Endothelial cell of umbilical vein (primary cell): ENCODE measurements at regions not wholly inside any gene's neighbourhood (a gene's known extent, or its start where the extent isn't known, plus 50 kb on each side); places are given as distances from the start of the nearest gene placed in this dataset.
"Not testable (repeated sequence)": the region's sequence is repeated elsewhere in the genome, so short reads cannot be mapped to it uniquely, and the experiment has no call there.

ENCODE experiments used
- BruUV-seq: library from RNA; stranded (reverse); fragments of 400-500 nt; replicated peaks from 2 replicates; lab custom pipeline; 2021; lab: Mats Ljungman, UMichigan
- CTCF ChIA-PET: fragments of 300-600, 350-600 bp; sonication (Branson Sonifier 250); formaldehyde crosslinking; loops from one replicate; lab custom pipeline; 2021; ENCODE audit warnings: antibody characterized with exemption, inconsistent platforms; lab: Charles Lee
- POLR2A ChIA-PET: fragments of 300-600, 350-600 bp; sonication (Branson Sonifier 250); formaldehyde crosslinking; loops from one replicate; lab custom pipeline; 2021; ENCODE audit warnings: antibody characterized with exemption, inconsistent platforms; lab: Charles Lee
- DNase-seq: peaks from one replicate; pipeline ENCODE4 v3.0.0-alpha.2; 2011; ENCODE audit warnings: low read depth, low spot score
- FAIRE-seq: peaks from 2 replicates; lab custom pipeline; 2011; peaks lifted over from hg19 to GRCh38; lab: Jason Lieb, UNC
- H2AFZ ChIP-seq: 2 replicates; pipeline ENCODE4 v1.6.0; 2012; ENCODE audit warnings: low read depth, low read length, control low read depth, inconsistent platforms
- H3K27ac ChIP-seq: 2 replicates; pipeline ENCODE4 v1.5.1; 2011; ENCODE audit warnings: low read depth, mild to moderate bottlenecking, control low read depth, low read length, moderate library complexity; ENCODE audit not compliant: insufficient read depth
- H3K27me3 ChIP-seq, 2 experiments: 2 replicates each; pipeline versions ENCODE4 v1.6.0 to v1.6.1; 2011; ENCODE audit warnings: low read length in 2 of 2, mixed read lengths in 1 of 2; ENCODE audit not compliant: control insufficient read depth in 2 of 2, insufficient read depth in 2 of 2
- H3K36me3 ChIP-seq, 2 experiments: 2 replicates in 1 of 2; 3 replicates in 1 of 2; pipeline ENCODE4 v1.5.1; 2011; ENCODE audit warnings: low read length in 2 of 2, mild to moderate bottlenecking in 1 of 2, moderate library complexity in 1 of 2; ENCODE audit not compliant: control insufficient read depth in 2 of 2, insufficient read depth in 2 of 2; ENCODE audit errors: extremely low read depth in 1 of 2
- H3K4me1 ChIP-seq: 3 replicates; pipeline ENCODE4 v1.5.1; 2011; ENCODE audit warnings: mild to moderate bottlenecking, low read length; ENCODE audit not compliant: control insufficient read depth, insufficient read depth; ENCODE audit errors: extremely low read depth
- H3K4me2 ChIP-seq: 2 replicates; pipeline ENCODE4 v1.6.1; 2011; ENCODE audit warnings: low read length, control low read depth, mixed read lengths; ENCODE audit not compliant: insufficient read depth
- H3K4me3 ChIP-seq, 3 experiments: fragments of 200-600 bp in 1 of 3; sonication (generic), shearing (Covaris generic) in 1 of 3; replicated peaks in 1 of 3; 2 replicates each; pipeline ENCODE4 v1.5.1; 2011 to 2016; ENCODE audit warnings: control low read depth in 3 of 3, low read length in 3 of 3, mild to moderate bottlenecking in 2 of 3, inconsistent platforms in 1 of 3, low read depth in 1 of 3, moderate library complexity in 1 of 3; ENCODE audit not compliant: insufficient read depth in 1 of 3
- H3K79me2 ChIP-seq: 2 replicates; pipeline ENCODE4 v1.6.0; 2012; ENCODE audit warnings: low read length, inconsistent platforms; ENCODE audit not compliant: control insufficient read depth, insufficient read depth
- H3K9ac ChIP-seq: replicated peaks from 2 replicates; pipeline ENCODE3; 2011; ENCODE audit warnings: low read length, control low read depth; ENCODE audit not compliant: insufficient read depth; ENCODE audit errors: extremely low read depth
- H3K9me1 ChIP-seq: replicated peaks from 3 replicates; pipeline ENCODE4 v1.6.0; 2011; ENCODE audit warnings: mild to moderate bottlenecking, low read length; ENCODE audit not compliant: control insufficient read depth, insufficient read depth; ENCODE audit errors: extremely low read depth
- H3K9me3 ChIP-seq: replicated peaks from 2 replicates; pipeline ENCODE4 v1.5.1; 2012; ENCODE audit warnings: low read length, inconsistent platforms; ENCODE audit not compliant: control insufficient read depth, insufficient read depth
- H4K20me1 ChIP-seq: replicated peaks from 2 replicates; pipeline ENCODE3; 2011; ENCODE audit warnings: mild to moderate bottlenecking, low read length; ENCODE audit not compliant: control insufficient read depth, insufficient read depth; ENCODE audit errors: extremely low read depth
- CTCF ChIP-seq, 2 donors: IDR thresholded peaks; 1 replicate in 1 of 2; 2 replicates in 1 of 2; pipeline ENCODE4 v1.5.1; 2011; ENCODE audit warnings: low read length in 2 of 2, mild to moderate bottlenecking in 2 of 2, moderate library complexity in 2 of 2, control low read depth in 1 of 2, inconsistent platforms in 1 of 2, low read depth in 1 of 2; ENCODE audit not compliant: insufficient read depth in 1 of 2; ENCODE audit errors: extremely low read depth in 1 of 2
- FOS ChIP-seq: IDR thresholded peaks from 2 replicates; pipeline ENCODE4 v1.6.1; 2011; ENCODE audit warnings: mild to moderate bottlenecking, low read length, moderate library complexity, borderline replicate concordance; ENCODE audit not compliant: insufficient read depth
- MAX ChIP-seq: IDR thresholded peaks from 2 replicates; pipeline ENCODE4 v1.6.1; 2011; ENCODE audit not compliant: insufficient read depth, insufficient read length
- POLR2A ChIP-seq: IDR thresholded peaks from 2 replicates; pipeline ENCODE4 v1.6.1; 2012; ENCODE audit warnings: low read depth, mild to moderate bottlenecking, control low read depth, low read length
- POLR2AphosphoS5 ChIP-seq: IDR thresholded peaks from 2 replicates; pipeline ENCODE4 v1.6.1; 2012; ENCODE audit warnings: low read depth, mild to moderate bottlenecking, control low read depth, low read length, moderate library complexity; ENCODE audit not compliant: insufficient read depth
- dilution Hi-C: fragments of 300-500 bp; cut with MboI; formaldehyde crosslinking; loops from one replicate; pipeline ENCODE4 v1.15.0; 2019; ENCODE audit warnings: low sequenced_read_pairs; ENCODE audit not compliant: extremely low pct_ligation_motif_present
- intact Hi-C: fragments of 100-400 bp; cut with micrococcal nuclease; formaldehyde crosslinking; loops from one replicate; pipeline ENCODE4 v1.10.0; 2022

- dilution Hi-C loops (no loop called here), intact Hi-C loops (no loop called here)
- no TSS peak for BruUV-seq
- TF ChIP-seq CTCF (IDR thresholded peaks at IDR 0.05; ENCODE audit: extremely low read depth in 1 of 2, insufficient read depth in 1 of 2, low read depth in 1 of 2, low read length in 2 of 2) (no peak), POLR2A (no peak), MAX (no peak), FOS (no peak), POLR2AphosphoS5 (no peak)
- ChIA-PET POLR2A (no interaction called here), CTCF (no interaction called here)
- H3K9ac ChIP-seq = no peak overlapping the region
- H3K9me1 ChIP-seq = no peaks in the 10 kb centered on the region
- no peak overlapping the region for H2AFZ ChIP-seq
- no peak overlapping the region for H3K27ac ChIP-seq
- FAIRE-seq = no peak
- no peaks in the 10 kb centered on the region for H3K36me3 ChIP-seq
- no peaks in the 10 kb centered on the region for H3K27me3 ChIP-seq
- no peaks in the 10 kb centered on the region for H3K4me1 ChIP-seq
- H3K4me2 ChIP-seq = no peak overlapping the region
- H3K9me3 ChIP-seq = no peaks in the 10 kb centered on the region
- no peak overlapping the region for H3K4me3 ChIP-seq
- no peak for DNase-seq
- no peaks in the 10 kb centered on the region for H4K20me1 ChIP-seq
- no peaks in the 10 kb centered on the region for H3K79me2 ChIP-seq
These were observed 69.1 kb upstream of the ID2 start for GRCh38 chr2:8612734-8613179.

GRCh38 chr2:8613207-8613999 is 68.5 kb upstream of the ID2 start:
- H3K9me1 ChIP-seq, DNase-seq, H3K36me3 ChIP-seq, intact Hi-C loops, CTCF ChIA-PET, FAIRE-seq, H3K4me2 ChIP-seq, H2AFZ ChIP-seq, H3K4me1 ChIP-seq, dilution Hi-C loops, H3K27ac ChIP-seq, H3K79me2 ChIP-seq, H3K4me3 ChIP-seq, POLR2A ChIA-PET, H3K9me3 ChIP-seq, H4K20me1 ChIP-seq, H3K9ac ChIP-seq, BruUV-seq, H3K27me3 ChIP-seq: not testable (repeated sequence)
